ENCODE measurements at regions not wholly inside any gene's neighbourhood (a gene's known extent, or its start where the extent isn't known, plus 50 kb on each side); places are given as distances from the start of the nearest gene placed in this dataset.

- no peak for DNase-seq
Measured at GRCh38 chr11:93967258-93967657, 53.9 kb upstream of the HEPHL1 start.

- no peak for DNase-seq
Measured at GRCh38 chr11:93967944-93968343, 53.2 kb upstream of the HEPHL1 start.

GRCh38 chr11:93969925-93970922, 50.9 kb upstream of the HEPHL1 start:
- no peak for DNase-seq

Data from fibroblast of skin of back (primary cell).